OCI-LY7 (cell line): ENCODE measurements at regions not wholly inside any gene's neighbourhood (a gene's known extent, or its start where the extent isn't known, plus 50 kb on each side); places are given as distances from the start of the nearest gene placed in this dataset.
"Not testable (repeated sequence)": the region's sequence is repeated elsewhere in the genome, so short reads cannot be mapped to it uniquely, and the experiment has no call there.

Source experiments
- BruUV-seq: library from RNA; stranded (reverse); fragments of 400-500 nt; replicated peaks from 2 replicates; lab custom pipeline; 2021; lab: Mats Ljungman, UMichigan
- CTCF ChIA-PET: fragments of 300-600 bp; sonication (Branson Sonifier 250); formaldehyde crosslinking; loops from one replicate; lab custom pipeline; 2022; ENCODE audit warnings: antibody characterized with exemption; ENCODE audit not compliant: unreplicated experiment; lab: Charles Lee
- POLR2A ChIA-PET: fragments of 300-600 bp; sonication (Branson Sonifier 250); formaldehyde crosslinking; loops from one replicate; lab custom pipeline; 2022; ENCODE audit warnings: antibody characterized with exemption; lab: Charles Lee
- DNase-seq: peaks from one replicate; pipeline ENCODE4 v3.0.0-alpha.2; 2015; ENCODE audit warnings: low spot score
- H2AFZ ChIP-seq: fragments of 200-600 bp; sonication (generic), shearing (Covaris generic); 2 replicates; pipeline ENCODE4 v1.6.1; 2014; ENCODE audit warnings: mild to moderate bottlenecking, antibody characterized with exemption, low read length, moderate library complexity
- H3K27ac ChIP-seq: fragments of 200-600 bp; sonication (generic); 2 replicates; pipeline ENCODE4 v1.5.1; 2014; ENCODE audit warnings: mixed run types, low read depth, mild to moderate bottlenecking, moderate library complexity, low read length, inconsistent platforms; ENCODE audit not compliant: poor library complexity, severe bottlenecking
- H3K36me3 ChIP-seq: fragments of 200-600 bp; sonication (generic); 2 replicates; pipeline ENCODE4 v1.6.1; 2014; ENCODE audit warnings: mild to moderate bottlenecking, antibody characterized with exemption, low read length, moderate library complexity, mixed read lengths; ENCODE audit not compliant: insufficient read depth
- H3K4me1 ChIP-seq: fragments of 200-600 bp; sonication (generic); 2 replicates; pipeline ENCODE4 v1.5.1; 2014; ENCODE audit warnings: mild to moderate bottlenecking, low read length; ENCODE audit not compliant: insufficient read depth, poor library complexity, severe bottlenecking
- H3K4me2 ChIP-seq: fragments of 200-600 bp; sonication (generic); 2 replicates; pipeline ENCODE4 v1.6.1; 2014; ENCODE audit warnings: mild to moderate bottlenecking, low read length
- H3K4me3 ChIP-seq: fragments of 200-600 bp; sonication (generic); 2 replicates; pipeline ENCODE4 v1.5.1; 2014; ENCODE audit warnings: mild to moderate bottlenecking, low read depth, low read length; ENCODE audit not compliant: poor library complexity, severe bottlenecking
- H3K79me2 ChIP-seq: fragments of 200-600 bp; sonication (generic); 2 replicates; pipeline ENCODE4 v1.6.1; 2016; ENCODE audit warnings: low read depth, mild to moderate bottlenecking, low read length, moderate library complexity, mixed read lengths; ENCODE audit not compliant: insufficient read depth
- H3K9me2 ChIP-seq: fragments of 200-600 bp; sonication (generic); 2 replicates; pipeline ENCODE4 v1.6.1; 2016; ENCODE audit warnings: mild to moderate bottlenecking, low read length, mixed read lengths; ENCODE audit not compliant: insufficient read depth
- H3K9me3 ChIP-seq: fragments of 200-600 bp; sonication (generic); 2 replicates; pipeline ENCODE4 v1.6.1; 2014; ENCODE audit warnings: mild to moderate bottlenecking, mixed run types, low read length, mixed read lengths
- H4K20me1 ChIP-seq: fragments of 200-600 bp; sonication (generic); 2 replicates; pipeline ENCODE4 v1.6.1; 2014; ENCODE audit warnings: mild to moderate bottlenecking, antibody characterized with exemption, low read length, moderate library complexity, mixed read lengths; ENCODE audit not compliant: insufficient read depth
- CTCF ChIP-seq: fragments of 200-600 bp; sonication (generic); conservative IDR thresholded peaks from 2 replicates; pipeline ENCODE4 v1.5.1; 2014; ENCODE audit warnings: mild to moderate bottlenecking, antibody characterized with exemption, low read length, moderate library complexity, mixed read lengths
- EZH2phosphoT487 ChIP-seq: fragments of 200-600 bp; sonication (generic); IDR thresholded peaks from 2 replicates; pipeline ENCODE4 v1.6.1; 2018; ENCODE audit warnings: low read depth, borderline replicate concordance, mild to moderate bottlenecking, mixed run types, antibody characterized with exemption, low read length, moderate library complexity, mixed read lengths
- intact Hi-C: fragments of 100-400 bp; cut with micrococcal nuclease; formaldehyde crosslinking; loops from one replicate; pipeline ENCODE4 v1.10.0; 2022; ENCODE audit not compliant: unreplicated experiment

- H3K9me3 ChIP-seq: no peaks in the 10 kb centered on the region
- no peak overlapping the region for H2AFZ ChIP-seq
- no peak overlapping the region for H3K27ac ChIP-seq
- intact Hi-C loops: no loop called here
- no peak for TF ChIP-seq EZH2phosphoT487
- TF ChIP-seq CTCF: no peak
- no peak for DNase-seq
- no peaks in the 10 kb centered on the region for H3K36me3 ChIP-seq
- H3K4me2 ChIP-seq: no peak overlapping the region
- no peaks in the 10 kb centered on the region for H3K4me1 ChIP-seq
- no peaks in the 10 kb centered on the region for H4K20me1 ChIP-seq
- ChIA-PET CTCF (no interaction called here), POLR2A (no interaction called here)
- no peak overlapping the region for H3K4me3 ChIP-seq
- no peaks in the 10 kb centered on the region for H3K79me2 ChIP-seq
- H3K9me2 ChIP-seq: no peaks in the 10 kb centered on the region
- no TSS peak for BruUV-seq
Observed at GRCh38 chr15:81643771-81644170, 269.8 kb upstream of the TMC3 start.

- intact Hi-C loops: no loop called here
- Histone ChIP-seq H3K79me2 (no peaks in the 10 kb centered on the region), H3K9me3 (no peaks in the 10 kb centered on the region), H3K9me2 (no peaks in the 10 kb centered on the region), H2AFZ (no peak overlapping the region), H3K4me3 (no peak overlapping the region), H4K20me1 (no peaks in the 10 kb centered on the region), H3K4me1 (no peaks in the 10 kb centered on the region), H3K27ac (no peak overlapping the region), H3K4me2 (no peak overlapping the region), H3K36me3 (no peaks in the 10 kb centered on the region)
- no TSS peak for BruUV-seq
- POLR2A ChIA-PET: interaction anchor here (0.5 kb wide), 1 partner anchor 207 kb away, joined by 3 read pairs; no protein-coding TSS in a partner anchor
- TF ChIP-seq CTCF (no peak), EZH2phosphoT487 (no peak)
- DNase-seq: no peak
- CTCF ChIA-PET: no interaction called here
Observed at GRCh38 chr15:81642451-81642990, 268.5 kb upstream of the TMC3 start.

GRCh38 chr15:81636064-81636463, 262.1 kb upstream of the TMC3 start:
- intact Hi-C loops, DNase-seq: not testable (repeated sequence)

More at GRCh38 chr15:81636064-81636463, 262.1 kb upstream of the TMC3 start:
- H3K9me2 ChIP-seq, POLR2A ChIA-PET, H3K79me2 ChIP-seq, BruUV-seq, CTCF ChIA-PET, H3K4me2 ChIP-seq, H3K4me3 ChIP-seq, H3K4me1 ChIP-seq, H3K36me3 ChIP-seq, H2AFZ ChIP-seq, H4K20me1 ChIP-seq, H3K27ac ChIP-seq, H3K9me3 ChIP-seq: not testable (repeated sequence)
